Natural killer cell (primary cell): ENCODE measurements at regions not wholly inside any gene's neighbourhood (a gene's known extent, or its start where the extent isn't known, plus 50 kb on each side); places are given as distances from the start of the nearest gene placed in this dataset.

Source experiments
- ATAC-seq, 3 donors: fragments of 150-1000 bp in 2 of 3; fragments of 200-7000 bp in 1 of 3; cut with Tn5 transposase; 1 replicate in 1 of 3; 2 replicates in 2 of 3; pipeline ENCODE4 v1.10.0; 2021; ENCODE audit warnings: mild to moderate bottlenecking in 2 of 3, moderate library complexity in 2 of 3
- DNase-seq, 2 donors: peaks; one replicate each; pipeline versions ENCODE4 v3.0.0 to v3.0.0-alpha.2; 2013 to 2021; ENCODE audit warnings: mixed read lengths in 1 of 2
- H3K27ac ChIP-seq: one replicate; pipeline ENCODE4 v1.5.1; 2013; ENCODE audit warnings: mild to moderate bottlenecking, low read length
- H3K27me3 ChIP-seq: one replicate; pipeline ENCODE4 v1.6.1; 2013; ENCODE audit warnings: low read length; ENCODE audit not compliant: control insufficient read depth, insufficient read depth
- H3K36me3 ChIP-seq: one replicate; pipeline ENCODE4 v1.6.1; 2013; ENCODE audit warnings: low read length; ENCODE audit not compliant: control insufficient read depth, insufficient read depth
- H3K4me1 ChIP-seq: one replicate; pipeline ENCODE4 v1.6.1; 2013; ENCODE audit warnings: low read length; ENCODE audit not compliant: control insufficient read depth, insufficient read depth
- H3K4me3 ChIP-seq: one replicate; pipeline ENCODE4 v1.5.1; 2013; ENCODE audit warnings: low read length
- H3K9me3 ChIP-seq: one replicate; pipeline ENCODE4 v1.6.1; 2013; ENCODE audit warnings: low read length; ENCODE audit not compliant: control insufficient read depth, insufficient read depth
- H3K27ac Mint-ChIP-seq, 2 donors: one replicate each; pipeline ENCODE4 v1.8.0; 2022; ENCODE audit warnings: mild to moderate bottlenecking in 2 of 2, mixed read lengths in 2 of 2, moderate library complexity in 1 of 2
- H3K27me3 Mint-ChIP-seq, 2 donors: one replicate each; pipeline ENCODE4 v1.8.0; 2022; ENCODE audit warnings: low read depth in 2 of 2, mixed read lengths in 2 of 2
- H3K36me3 Mint-ChIP-seq: one replicate; pipeline ENCODE4 v1.8.0; 2022; ENCODE audit warnings: mixed read lengths
- H3K4me1 Mint-ChIP-seq, 2 donors: one replicate each; pipeline ENCODE4 v1.8.0; 2022; ENCODE audit warnings: mixed read lengths in 2 of 2
- H3K4me3 Mint-ChIP-seq: one replicate; pipeline ENCODE4 v1.8.0; 2022; ENCODE audit warnings: mild to moderate bottlenecking, moderate library complexity, mixed read lengths
- H3K9me3 Mint-ChIP-seq, 2 donors: one replicate each; pipeline ENCODE4 v1.8.0; 2022; ENCODE audit warnings: mixed read lengths in 2 of 2
- CTCF ChIP-seq: fragments of 200-600 bp; IDR thresholded peaks from one replicate; pipeline ENCODE4 v1.8.0; 2022; ENCODE audit warnings: antibody characterized with exemption
- WGBS: methylation state at CpG from one replicate; pipeline ENCODE4 v1.1.7; 2013; ENCODE audit warnings: missing lambda C conversion rate; ENCODE audit not compliant: insufficient coverage; 5-methylcytosine and 5-hydroxymethylcytosine counted together
- intact Hi-C: fragments of 100-400 bp; cut with micrococcal nuclease; formaldehyde crosslinking; loops from one replicate; pipeline ENCODE4 v1.14.2; 2022

- Mint-ChIP-seq H3K9me3 (peaks cover 11 to 14% of the 10 kb centered on the region in 2 donors), H3K36me3 (no peaks in the 10 kb centered on the region), H3K27me3 (no peaks in the 10 kb centered on the region), H3K27ac (no peak overlapping the region), H3K4me3 (no peak overlapping the region), H3K4me1 (no peaks in the 10 kb centered on the region)
- Histone ChIP-seq H3K4me1 (no peaks in the 10 kb centered on the region), H3K4me3 (no peak overlapping the region), H3K27me3 (no peaks in the 10 kb centered on the region), H3K36me3 (no peaks in the 10 kb centered on the region), H3K27ac (no peak overlapping the region), H3K9me3 (no peaks in the 10 kb centered on the region)
- 54% methylated on average over 3 of the region's 3 CpGs for WGBS
- ATAC-seq (no peak), DNase-seq (no peak)
- intact Hi-C loops, result no loop called here
- no peak for TF ChIP-seq CTCF
Observed at GRCh38 chr11:82494988-82495432, 238.7 kb downstream of the FAM181B start.

- Histone ChIP-seq H3K4me1 (no peaks in the 10 kb centered on the region), H3K9me3 (no peaks in the 10 kb centered on the region), H3K4me3 (no peak overlapping the region), H3K27ac (no peak overlapping the region), H3K36me3 (no peaks in the 10 kb centered on the region), H3K27me3 (no peaks in the 10 kb centered on the region)
- H3K9me3 Mint-ChIP-seq, result peaks cover 0 to 2% of the 10 kb centered on the region in 2 donors
- no peaks in the 10 kb centered on the region for H3K27me3 Mint-ChIP-seq
- ATAC-seq, result no peak
- no peak overlapping the region for H3K27ac Mint-ChIP-seq
- no peak for TF ChIP-seq CTCF
- intact Hi-C loops, result no loop called here
- H3K36me3 Mint-ChIP-seq, result no peaks in the 10 kb centered on the region
- DNase-seq, result no peak
- no peak overlapping the region for H3K4me3 Mint-ChIP-seq
- no CpG with 5 or more reads among the region's 3 CpGs for WGBS
- H3K4me1 Mint-ChIP-seq, result no peaks in the 10 kb centered on the region
Observed at GRCh38 chr11:82474876-82475275, 258.8 kb downstream of the FAM181B start.

- Mint-ChIP-seq H3K9me3 (peaks cover 7 to 8% of the 10 kb centered on the region in 2 donors), H3K27me3 (no peaks in the 10 kb centered on the region), H3K36me3 (no peaks in the 10 kb centered on the region), H3K27ac (no peak overlapping the region), H3K4me1 (no peaks in the 10 kb centered on the region), H3K4me3 (no peak overlapping the region)
- H3K36me3 ChIP-seq, result no peaks in the 10 kb centered on the region
- no peak for TF ChIP-seq CTCF
- no peak overlapping the region for H3K27ac ChIP-seq
- no peak for ATAC-seq
- H3K27me3 ChIP-seq, result no peaks in the 10 kb centered on the region
- no peak for DNase-seq
- WGBS, result 100% methylated on average over 1 of the region's 2 CpGs
- no peaks in the 10 kb centered on the region for H3K9me3 ChIP-seq
- intact Hi-C loops, result no loop called here
- no peak overlapping the region for H3K4me3 ChIP-seq
- H3K4me1 ChIP-seq, result no peaks in the 10 kb centered on the region
Observed at GRCh38 chr11:82465481-82465880, 268.2 kb downstream of the FAM181B start.

GRCh38 chr11:82462608-82463242 lies 270.9 kb downstream of the FAM181B start:
- Mint-ChIP-seq H3K4me1 (no peaks in the 10 kb centered on the region), H3K9me3 (peaks cover 3 to 12% of the 10 kb centered on the region in 2 donors), H3K27ac (no peak overlapping the region), H3K36me3 (no peaks in the 10 kb centered on the region), H3K4me3 (no peak overlapping the region), H3K27me3 (no peaks in the 10 kb centered on the region)
- no peak for TF ChIP-seq CTCF
- no peaks in the 10 kb centered on the region for H3K9me3 ChIP-seq
- ATAC-seq (no peak), DNase-seq (no peak)
- no peaks in the 10 kb centered on the region for H3K36me3 ChIP-seq
- 85% methylated on average over 4 of the region's 4 CpGs for WGBS
- intact Hi-C loops, result no loop called here
- no peaks in the 10 kb centered on the region for H3K4me1 ChIP-seq
- no peak overlapping the region for H3K27ac ChIP-seq
- H3K27me3 ChIP-seq, result no peaks in the 10 kb centered on the region
- no peak overlapping the region for H3K4me3 ChIP-seq
